ENCODE measurements at regions not wholly inside any gene's neighbourhood (a gene's known extent, or its start where the extent isn't known, plus 50 kb on each side); places are given as distances from the start of the nearest gene placed in this dataset.

DNA sequence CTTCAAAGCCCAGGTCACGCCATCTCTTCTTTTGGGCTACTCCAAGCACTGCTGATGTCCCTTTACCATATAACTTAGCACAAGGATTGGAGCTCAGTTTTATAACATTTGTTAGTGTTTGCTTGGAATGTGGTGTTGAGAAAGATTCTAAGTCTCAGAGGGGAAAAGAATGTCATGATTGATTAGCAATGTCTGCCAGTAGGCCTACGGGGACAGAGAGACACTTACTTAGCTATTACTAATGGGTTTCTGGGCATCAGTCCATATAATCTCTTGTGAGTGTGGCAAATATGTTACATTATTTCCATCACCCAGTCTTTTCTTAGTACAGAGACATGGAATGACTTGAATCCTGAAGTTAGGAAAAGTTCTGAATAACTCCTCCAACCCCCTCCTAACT, 75.4 kb upstream of the FSHB start:
- peak in 1 of 2 donors; percentile 83 for DNase-seq
- Histone ChIP-seq H3K27me3 (no peaks in the 10 kb centered on the region), H3K27ac (peak overlapping the region in 3 of 5 donors; percentile 1 to 37 (median 31)), H3K4me3 (no peak overlapping the region), H3K4me1 (peaks cover 1 to 44% (median 21%) of the 10 kb centered on the region in 4 donors), H3K9me3 (no peaks in the 10 kb centered on the region), H3K36me3 (no peaks in the 10 kb centered on the region)
- TF ChIP-seq POLR2AphosphoS5 (IDR thresholded peaks at IDR 0.05) (peak; percentile 21 to 80 (median 53)), CTCF (IDR thresholded peaks at IDR 0.05) (no peak), EP300 (IDR thresholded peaks at IDR 0.05) (no peak), POLR2A (IDR thresholded peaks at IDR 0.05) (no peak)
- intact Hi-C loops (cut with DNase I; ENCODE audit: low total_unique reads) = no loop called here
- 52 to 66% (median 55%) methylated on average over 2 of the region's 2 CpGs for WGBS, 5 donors

GRCh38 chr11:30159546-30159945, 71.3 kb upstream of the FSHB start:
- no peak for DNase-seq
- WGBS, 5 donors = 29 to 70% (median 44%) methylated on average over 2 of the region's 2 CpGs
- Histone ChIP-seq H3K27ac (peak overlapping the region in 3 of 5 donors; percentile 31 to 36 (median 32)), H3K36me3 (no peaks in the 10 kb centered on the region), H3K27me3 (no peaks in the 10 kb centered on the region), H3K4me1 (peaks cover 0 to 33% (median 15%) of the 10 kb centered on the region in 4 donors), H3K4me3 (no peak overlapping the region), H3K9me3 (no peaks in the 10 kb centered on the region)
- intact Hi-C loops (cut with DNase I; ENCODE audit: low total_unique reads) = no loop called here
- no peak for TF ChIP-seq EP300 (IDR thresholded peaks at IDR 0.05)
- TF ChIP-seq POLR2AphosphoS5 (IDR thresholded peaks at IDR 0.05) = peak in 1 of 3 donors; percentile 33

DNA sequence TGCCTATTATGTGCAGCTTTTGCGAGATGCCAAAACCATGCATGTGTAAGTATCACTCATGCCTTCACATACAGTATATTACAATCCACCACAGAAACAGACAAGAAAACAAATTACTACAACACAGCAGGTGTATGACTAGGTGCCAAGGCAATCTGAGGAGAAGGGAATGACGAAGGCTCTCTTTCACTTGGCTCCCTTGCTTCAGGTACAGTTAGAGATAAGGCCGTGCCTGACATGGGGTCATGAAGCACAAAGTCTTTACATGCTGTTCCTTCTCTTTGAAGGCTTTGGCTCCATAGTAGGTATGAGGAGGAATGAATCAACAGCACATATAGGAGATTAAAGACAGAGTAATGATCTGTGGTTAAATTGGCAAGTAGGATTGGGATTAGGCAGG, 65.2 kb upstream of the FSHB start:
- Histone ChIP-seq H3K36me3 (no peaks in the 10 kb centered on the region), H3K27me3 (no peaks in the 10 kb centered on the region), H3K9me3 (no peaks in the 10 kb centered on the region), H3K27ac (peak overlapping the region; percentile 8 to 68 (median 34)), H3K4me3 (no peak overlapping the region), H3K4me1 (peaks cover 3 to 36% (median 17%) of the 10 kb centered on the region in 4 donors)
- intact Hi-C loops (cut with DNase I; ENCODE audit: low total_unique reads) = no loop called here
- 51 to 74% (median 54%) methylated on average over 3 of the region's 3 CpGs for WGBS, 5 donors
- peak in 1 of 2 donors; percentile 65 for DNase-seq
- TF ChIP-seq CTCF (IDR thresholded peaks at IDR 0.05) (no peak), POLR2AphosphoS5 (IDR thresholded peaks at IDR 0.05) (peak in 2 of 3 donors; percentile 66 to 80)

GRCh38 chr11:30171661-30172060, 59.2 kb upstream of the FSHB start:
- H3K27ac ChIP-seq = peak overlapping the region in 4 of 5 donors; percentile 82 to 93 (median 84)
- WGBS, 5 donors = 21 to 54% (median 43%) methylated on average over 2 of the region's 2 CpGs
- peak; percentile 66 to 87 for DNase-seq

More at GRCh38 chr11:30171661-30172060, 59.2 kb upstream of the FSHB start:
- H3K4me1 ChIP-seq = peaks cover 20 to 73% (median 46%) of the 10 kb centered on the region in 4 donors
- intact Hi-C loops (cut with DNase I; ENCODE audit: low total_unique reads) = no loop called here
- H3K27me3 ChIP-seq = no peaks in the 10 kb centered on the region
- H3K4me3 ChIP-seq = no peak overlapping the region
- no peaks in the 10 kb centered on the region for H3K36me3 ChIP-seq
- peaks cover 0 to 3% (median 0%) of the 10 kb centered on the region in 4 donors for H3K9me3 ChIP-seq
- no peak for TF ChIP-seq CTCF (IDR thresholded peaks at IDR 0.05)
- peak in 1 of 3 donors; percentile 60 for TF ChIP-seq POLR2AphosphoS5 (IDR thresholded peaks at IDR 0.05)
